Epithelial cell of proximal tubule (primary cell): ENCODE measurements at regions not wholly inside any gene's neighbourhood (a gene's known extent, or its start where the extent isn't known, plus 50 kb on each side); places are given as distances from the start of the nearest gene placed in this dataset.

Source experiments
- DNase-seq: peaks from one replicate; pipeline ENCODE4 v3.0.0-alpha.2; 2011; ENCODE audit warnings: low read depth
- H3K4me3 ChIP-seq: 2 replicates; pipeline ENCODE4 v1.5.1; 2011; ENCODE audit warnings: low read depth, mild to moderate bottlenecking, low read length
- CTCF ChIP-seq: conservative IDR thresholded peaks from 2 replicates; pipeline ENCODE4 v1.5.1; 2012; ENCODE audit warnings: low read depth, mild to moderate bottlenecking, low read length

- DNase-seq = no peak
- TF ChIP-seq CTCF = no peak
- H3K4me3 ChIP-seq = no peak overlapping the region
Observed at GRCh38 chr2:9790702-9791225, 52.5 kb upstream of the TAF1B start.

GRCh38 chr2:9791711-9792110 is 51.6 kb upstream of the TAF1B start:
- TF ChIP-seq CTCF = no peak
- no peak for DNase-seq
- H3K4me3 ChIP-seq = no peak overlapping the region

GRCh38 chr2:9793156-9793917 is 49.9 kb upstream of the TAF1B start:
- no peak for DNase-seq
- TF ChIP-seq CTCF = no peak
- no peak overlapping the region for H3K4me3 ChIP-seq
